Esophagus squamous epithelium (tissue), 5 donors: ENCODE measurements at regions not wholly inside any gene's neighbourhood (a gene's known extent, or its start where the extent isn't known, plus 50 kb on each side); places are given as distances from the start of the nearest gene placed in this dataset.

Experiments used
- DNase-seq: peaks from one replicate; lab custom pipeline; 2025; lab: John Stamatoyannopoulos, UW
- H3K27ac ChIP-seq, 4 donors: fragments of 200-600 bp; sonication (generic); one replicate each; pipeline ENCODE4 v1.5.1; 2016 to 2019; ENCODE audit warnings: mild to moderate bottlenecking in 1 of 4
- H3K27me3 ChIP-seq, 4 donors: fragments of 200-600 bp; sonication (generic); 1 replicate in 3 of 4; 2 replicates in 1 of 4; pipeline versions ENCODE4 v1.5.1 to v1.6.0; 2017 to 2021; ENCODE audit warnings: antibody characterized with exemption in 1 of 4
- H3K36me3 ChIP-seq, 3 donors: fragments of 200-600 bp; sonication (generic); one replicate each; pipeline ENCODE4 v1.5.1; 2016 to 2019
- H3K4me1 ChIP-seq, 3 donors: fragments of 200-600 bp; sonication (generic); one replicate each; pipeline ENCODE4 v1.5.1; 2017 to 2019
- H3K4me3 ChIP-seq, 4 donors: fragments of 200-600 bp; sonication (generic); 1 replicate in 3 of 4; 2 replicates in 1 of 4; pipeline ENCODE4 v1.5.1; 2016 to 2019; ENCODE audit warnings: mild to moderate bottlenecking in 2 of 4, moderate library complexity in 1 of 4
- H3K9me3 ChIP-seq, 3 donors: fragments of 200-600 bp; sonication (generic); one replicate each; pipeline ENCODE4 v1.5.1; 2016 to 2019
- CTCF ChIP-seq, 6 experiments: fragments of 450-650 bp in 4 of 6; fragments of 200-600 bp in 2 of 6; sonication (generic) in 2 of 6; IDR thresholded peaks; one replicate each; pipeline ENCODE4 v1.5.1; 2016 to 2019; ENCODE audit warnings: antibody characterized with exemption in 6 of 6, mild to moderate bottlenecking in 4 of 6, moderate library complexity in 4 of 6
- POLR2A ChIP-seq, 4 donors: fragments of 450-650 bp; IDR thresholded peaks; one replicate each; pipeline ENCODE4 v1.6.1; 2017; ENCODE audit warnings: antibody characterized with exemption in 4 of 4, mild to moderate bottlenecking in 4 of 4, moderate library complexity in 3 of 4
- WGBS, 2 donors: methylation state at CpG; one replicate each; pipeline ENCODE4 v1.1.5; 2018; 5-methylcytosine and 5-hydroxymethylcytosine counted together
- intact Hi-C: fragments of 100-400 bp; cut with DNase I; formaldehyde crosslinking; loops from one replicate; pipeline ENCODE4 v1.15.0; 2022
- donor health status: DM: yes; HTN: yes; CAD: no.

GRCh38 chr11:130642994-130643393 lies 194.5 kb downstream of the ADAMTS15 start:
- TF ChIP-seq POLR2A (IDR thresholded peaks at IDR 0.05) (no peak), CTCF (IDR thresholded peaks at IDR 0.05) (no peak)
- Histone ChIP-seq H3K27ac (no peak overlapping the region), H3K27me3 (no peaks in the 10 kb centered on the region), H3K4me3 (no peak overlapping the region), H3K9me3 (no peaks in the 10 kb centered on the region), H3K4me1 (peaks cover 0 to 29% (median 9%) of the 10 kb centered on the region in 3 donors), H3K36me3 (no peaks in the 10 kb centered on the region)
- no peak for DNase-seq
- intact Hi-C loops = no loop called here
- WGBS, 2 donors = 83 to 100% methylated on average over 1 of the region's 1 CpG

- peaks cover 0 to 38% (median 11%) of the 10 kb centered on the region in 3 donors for H3K4me1 ChIP-seq
- no peaks in the 10 kb centered on the region for H3K27me3 ChIP-seq
- H3K27ac ChIP-seq = peak overlapping the region in 1 of 4 donors; percentile 4
- 32 to 38% methylated on average over 11 of the region's 11 CpGs for WGBS, 2 donors
- DNase-seq = no peak
- intact Hi-C loops = no loop called here
- H3K9me3 ChIP-seq = no peaks in the 10 kb centered on the region
- TF ChIP-seq POLR2A (IDR thresholded peaks at IDR 0.05) = no peak
- no peak for TF ChIP-seq CTCF (IDR thresholded peaks at IDR 0.05)
- H3K36me3 ChIP-seq = no peaks in the 10 kb centered on the region
- no peak overlapping the region for H3K4me3 ChIP-seq
Measured at GRCh38 chr11:130644187-130644586, 195.7 kb downstream of the ADAMTS15 start.

- DNase-seq = no peak
- H3K4me1 ChIP-seq = peaks cover 0 to 50% (median 21%) of the 10 kb centered on the region in 3 donors
- H3K4me3 ChIP-seq = no peak overlapping the region
- H3K27me3 ChIP-seq = no peaks in the 10 kb centered on the region
- intact Hi-C loops = no loop called here
- WGBS, 2 donors = 87 to 90% methylated on average over 10 of the region's 10 CpGs
- H3K27ac ChIP-seq = no peak overlapping the region
- H3K36me3 ChIP-seq = no peaks in the 10 kb centered on the region
- no peaks in the 10 kb centered on the region for H3K9me3 ChIP-seq
- TF ChIP-seq CTCF (IDR thresholded peaks at IDR 0.05) (no peak), POLR2A (IDR thresholded peaks at IDR 0.05) (no peak)
Measured at GRCh38 chr11:130645164-130645842, 196.9 kb downstream of the ADAMTS15 start.

- no peaks in the 10 kb centered on the region for H3K9me3 ChIP-seq
- no peak overlapping the region for H3K4me3 ChIP-seq
- H3K27me3 ChIP-seq = no peaks in the 10 kb centered on the region
- H3K4me1 ChIP-seq = peaks cover 0 to 55% (median 22%) of the 10 kb centered on the region in 3 donors
- intact Hi-C loops = no loop called here
- WGBS, 2 donors = 94 to 96% methylated on average over 5 of the region's 6 CpGs
- H3K36me3 ChIP-seq = no peaks in the 10 kb centered on the region
- no peak overlapping the region for H3K27ac ChIP-seq
- TF ChIP-seq POLR2A (IDR thresholded peaks at IDR 0.05) (no peak), CTCF (IDR thresholded peaks at IDR 0.05) (no peak)
- DNase-seq = no peak
Measured at GRCh38 chr11:130645843-130646197, 197.4 kb downstream of the ADAMTS15 start.

GRCh38 chr11:130646881-130647280 lies 198.4 kb downstream of the ADAMTS15 start:
- H3K27ac ChIP-seq = peak overlapping the region in 2 of 4 donors; percentile 52 to 73
- peaks cover 0 to 64% (median 24%) of the 10 kb centered on the region in 3 donors for H3K4me1 ChIP-seq
- H3K27me3 ChIP-seq = no peaks in the 10 kb centered on the region
- TF ChIP-seq POLR2A (IDR thresholded peaks at IDR 0.05) = no peak
- no peak for TF ChIP-seq CTCF (IDR thresholded peaks at IDR 0.05)
- 56 to 84% methylated on average over 3 of the region's 3 CpGs for WGBS, 2 donors
- intact Hi-C loops = no loop called here
- H3K4me3 ChIP-seq = no peak overlapping the region
- no peak for DNase-seq
- no peaks in the 10 kb centered on the region for H3K9me3 ChIP-seq
- H3K36me3 ChIP-seq = no peaks in the 10 kb centered on the region
